ENCODE measurements at regions not wholly inside any gene's neighbourhood (a gene's known extent, or its start where the extent isn't known, plus 50 kb on each side); places are given as distances from the start of the nearest gene placed in this dataset.

- no peak for TF ChIP-seq POLR2A (IDR thresholded peaks at IDR 0.05; ENCODE audit: low read depth, low read length)
- TF ChIP-seq POLR2AphosphoS5 (IDR thresholded peaks at IDR 0.05; ENCODE audit: low read depth, low read length): no peak
Measured at GRCh38 chr5:35371951-35372426, 141.7 kb upstream of the PRLR start.

Data from GM12891 (cell line).